DND-41 (cell line): ENCODE measurements at regions not wholly inside any gene's neighbourhood (a gene's known extent, or its start where the extent isn't known, plus 50 kb on each side); places are given as distances from the start of the nearest gene placed in this dataset.

ENCODE experiments used
- EZH2 ChIP-seq: IDR thresholded peaks from 3 replicates; pipeline ENCODE4 v1.6.1; 2012; ENCODE audit warnings: borderline replicate concordance, low read depth, mild to moderate bottlenecking, moderate library complexity, low read length, inconsistent platforms; ENCODE audit not compliant: severe bottlenecking
- TF ChIP-seq, protein P1 (sequence below): IDR thresholded peaks from 2 replicates; pipeline ENCODE4 v1.5.1; 2012; ENCODE audit warnings: borderline replicate concordance, low read length, moderate library complexity, mild to moderate bottlenecking; ENCODE audit not compliant: poor library complexity, severe bottlenecking; ENCODE audit errors: extremely low read depth

DNA sequence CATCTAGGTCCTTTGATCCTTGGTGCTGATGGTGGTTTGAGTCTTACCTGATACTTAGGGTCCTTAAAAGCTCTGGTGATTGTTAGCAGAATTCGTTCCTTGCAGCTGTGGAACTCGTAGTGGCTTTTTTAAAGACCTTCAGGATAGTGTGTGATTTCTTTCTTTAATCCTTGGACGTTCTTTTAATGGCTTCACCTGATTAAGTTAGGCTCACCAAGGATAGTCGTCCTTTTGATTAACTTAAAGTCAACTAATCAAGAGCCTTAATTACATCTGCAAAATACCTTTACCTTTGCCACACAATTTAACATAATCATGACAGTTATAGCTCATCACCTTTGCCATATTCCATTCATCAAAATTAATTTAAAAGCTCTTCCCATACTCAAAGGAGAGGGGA, 1807.7 kb downstream of the OLFM4 start:
- TF ChIP-seq, protein P1, sequence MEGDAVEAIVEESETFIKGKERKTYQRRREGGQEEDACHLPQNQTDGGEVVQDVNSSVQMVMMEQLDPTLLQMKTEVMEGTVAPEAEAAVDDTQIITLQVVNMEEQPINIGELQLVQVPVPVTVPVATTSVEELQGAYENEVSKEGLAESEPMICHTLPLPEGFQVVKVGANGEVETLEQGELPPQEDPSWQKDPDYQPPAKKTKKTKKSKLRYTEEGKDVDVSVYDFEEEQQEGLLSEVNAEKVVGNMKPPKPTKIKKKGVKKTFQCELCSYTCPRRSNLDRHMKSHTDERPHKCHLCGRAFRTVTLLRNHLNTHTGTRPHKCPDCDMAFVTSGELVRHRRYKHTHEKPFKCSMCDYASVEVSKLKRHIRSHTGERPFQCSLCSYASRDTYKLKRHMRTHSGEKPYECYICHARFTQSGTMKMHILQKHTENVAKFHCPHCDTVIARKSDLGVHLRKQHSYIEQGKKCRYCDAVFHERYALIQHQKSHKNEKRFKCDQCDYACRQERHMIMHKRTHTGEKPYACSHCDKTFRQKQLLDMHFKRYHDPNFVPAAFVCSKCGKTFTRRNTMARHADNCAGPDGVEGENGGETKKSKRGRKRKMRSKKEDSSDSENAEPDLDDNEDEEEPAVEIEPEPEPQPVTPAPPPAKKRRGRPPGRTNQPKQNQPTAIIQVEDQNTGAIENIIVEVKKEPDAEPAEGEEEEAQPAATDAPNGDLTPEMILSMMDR: no peak
- no peak for TF ChIP-seq EZH2
